CD4-positive, CD25-positive, alpha-beta regulatory T cell (primary cell): ENCODE measurements at regions not wholly inside any gene's neighbourhood (a gene's known extent, or its start where the extent isn't known, plus 50 kb on each side); places are given as distances from the start of the nearest gene placed in this dataset.
"Not testable (repeated sequence)": the region's sequence is repeated elsewhere in the genome, so short reads cannot be mapped to it uniquely, and the experiment has no call there.

ENCODE experiments used
- ATAC-seq, 2 donors: fragments of 150-1000 bp; cut with Tn5 transposase; one replicate each; pipeline ENCODE4 v1.10.0; 2021; ENCODE audit warnings: low read depth in 2 of 2, moderate number of reproducible peaks in 2 of 2, moderate library complexity in 1 of 2
- DNase-seq, 3 donors: peaks; one replicate each; pipeline versions ENCODE4 v3.0.0 to v3.0.0-alpha.2; 2012 to 2022; ENCODE audit warnings: mixed read lengths in 1 of 3
- H3K27ac ChIP-seq: one replicate; pipeline ENCODE4 v1.7.0; 2013; ENCODE audit warnings: mild to moderate bottlenecking, low read length; ENCODE audit not compliant: insufficient read depth, poor library complexity, severe bottlenecking
- H3K27me3 ChIP-seq: one replicate; pipeline ENCODE4 v1.7.0; 2013; ENCODE audit warnings: low read length; ENCODE audit not compliant: control insufficient read depth, insufficient read depth
- H3K36me3 ChIP-seq: one replicate; pipeline ENCODE4 v1.7.0; 2013; ENCODE audit warnings: mild to moderate bottlenecking, low read length, moderate library complexity; ENCODE audit not compliant: control insufficient read depth, insufficient read depth
- H3K4me1 ChIP-seq: 2 replicates; pipeline ENCODE4 v1.7.0; 2013; ENCODE audit warnings: mild to moderate bottlenecking, low read length; ENCODE audit not compliant: insufficient read depth, control insufficient read depth, poor library complexity, severe bottlenecking
- H3K4me3 ChIP-seq: one replicate; pipeline ENCODE4 v1.7.0; 2013; ENCODE audit warnings: low read depth, mild to moderate bottlenecking, low read length, moderate library complexity
- H3K9me3 ChIP-seq, 2 experiments: 1 replicate in 1 of 2; 2 replicates in 1 of 2; pipeline ENCODE4 v1.7.0; 2013; ENCODE audit warnings: low read length in 2 of 2, mild to moderate bottlenecking in 1 of 2, moderate library complexity in 1 of 2; ENCODE audit not compliant: control insufficient read depth in 2 of 2
- H3K27ac Mint-ChIP-seq, 3 donors: one replicate each; pipeline ENCODE4 v1.8.0; 2020 to 2022; ENCODE audit warnings: mild to moderate bottlenecking in 3 of 3, mixed read lengths in 3 of 3, moderate library complexity in 2 of 3
- H3K27me3 Mint-ChIP-seq: one replicate; pipeline ENCODE4 v1.8.0; 2022; ENCODE audit warnings: mild to moderate bottlenecking, mixed read lengths
- H3K36me3 Mint-ChIP-seq: one replicate; pipeline ENCODE4 v1.8.0; 2020; ENCODE audit warnings: mixed read lengths
- H3K4me1 Mint-ChIP-seq, 4 donors: one replicate each; pipeline ENCODE4 v1.8.0; 2020 to 2022; ENCODE audit warnings: mixed read lengths in 4 of 4, mild to moderate bottlenecking in 1 of 4
- H3K4me3 Mint-ChIP-seq, 4 donors: one replicate each; pipeline ENCODE4 v1.8.0; 2020 to 2022; ENCODE audit warnings: mild to moderate bottlenecking in 4 of 4, mixed read lengths in 4 of 4, moderate library complexity in 3 of 4
- H3K9me3 Mint-ChIP-seq, 7 donors: one replicate each; pipeline ENCODE4 v1.8.0; 2020 to 2022; ENCODE audit warnings: mixed read lengths in 7 of 7, mild to moderate bottlenecking in 3 of 7, moderate library complexity in 2 of 7

DNA sequence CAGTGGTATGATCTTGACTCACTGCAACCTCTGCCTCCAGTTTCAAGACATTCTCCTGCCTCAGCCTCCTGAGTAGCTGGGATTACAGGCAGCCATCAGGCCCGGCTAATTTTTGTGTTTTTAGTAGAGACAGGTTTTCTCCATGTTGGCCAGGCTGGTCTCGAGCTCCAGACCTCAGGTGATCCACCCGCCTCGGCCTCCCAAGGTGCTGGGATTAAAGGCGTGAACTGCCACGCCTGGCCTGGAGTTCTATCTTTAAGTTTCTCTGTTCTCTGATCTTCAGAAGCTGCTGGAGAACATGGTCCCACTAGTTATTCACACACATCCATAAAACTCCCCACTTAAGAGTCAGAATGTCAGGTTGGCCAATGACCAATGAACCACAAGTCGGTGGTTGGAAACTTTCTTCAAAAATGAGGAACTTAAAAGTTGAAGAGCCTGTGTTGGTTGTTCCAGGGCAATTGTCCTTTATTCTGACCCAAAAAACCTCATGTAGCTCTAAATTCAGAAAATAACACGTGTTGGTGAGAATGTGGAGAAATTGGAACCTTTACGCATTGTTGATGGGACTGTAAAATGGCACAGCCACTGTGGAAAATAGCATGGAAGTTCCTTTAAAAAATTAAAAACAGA lies 55.9 kb upstream of the PIK3CB start:
- Mint-ChIP-seq H3K27me3 (peaks cover 10% of the 10 kb centered on the region), H3K9me3 (no peaks in the 10 kb centered on the region), H3K27ac (no peak overlapping the region), H3K4me3 (no peak overlapping the region), H3K4me1 (no peaks in the 10 kb centered on the region), H3K36me3 (no peaks in the 10 kb centered on the region)
- no peaks in the 10 kb centered on the region for H3K9me3 ChIP-seq
- DNase-seq (no peak), ATAC-seq (peak in 1 of 2 donors; percentile 16)
- peaks cover 2% of the 10 kb centered on the region for H3K27me3 ChIP-seq
- H3K4me3 ChIP-seq, result no peak overlapping the region
- H3K36me3 ChIP-seq, result no peaks in the 10 kb centered on the region
- no peaks in the 10 kb centered on the region for H3K4me1 ChIP-seq
- no peak overlapping the region for H3K27ac ChIP-seq

GRCh38 chr3:138889792-138890191 lies 55.1 kb upstream of the PIK3CB start:
- H3K4me1 Mint-ChIP-seq, result no peaks in the 10 kb centered on the region
- H3K36me3 ChIP-seq, result no peaks in the 10 kb centered on the region
- no peaks in the 10 kb centered on the region for H3K9me3 Mint-ChIP-seq
- H3K9me3 ChIP-seq, result no peaks in the 10 kb centered on the region
- no peak overlapping the region for H3K27ac ChIP-seq
- peaks cover 2% of the 10 kb centered on the region for H3K27me3 ChIP-seq
- no peak for DNase-seq
- peaks cover 10% of the 10 kb centered on the region for H3K27me3 Mint-ChIP-seq
- no peak overlapping the region for H3K4me3 Mint-ChIP-seq
- H3K4me1 ChIP-seq, result no peaks in the 10 kb centered on the region
- H3K27ac Mint-ChIP-seq, result no peak overlapping the region
- no peak overlapping the region for H3K4me3 ChIP-seq
- no peak for ATAC-seq
- no peaks in the 10 kb centered on the region for H3K36me3 Mint-ChIP-seq

DNA sequence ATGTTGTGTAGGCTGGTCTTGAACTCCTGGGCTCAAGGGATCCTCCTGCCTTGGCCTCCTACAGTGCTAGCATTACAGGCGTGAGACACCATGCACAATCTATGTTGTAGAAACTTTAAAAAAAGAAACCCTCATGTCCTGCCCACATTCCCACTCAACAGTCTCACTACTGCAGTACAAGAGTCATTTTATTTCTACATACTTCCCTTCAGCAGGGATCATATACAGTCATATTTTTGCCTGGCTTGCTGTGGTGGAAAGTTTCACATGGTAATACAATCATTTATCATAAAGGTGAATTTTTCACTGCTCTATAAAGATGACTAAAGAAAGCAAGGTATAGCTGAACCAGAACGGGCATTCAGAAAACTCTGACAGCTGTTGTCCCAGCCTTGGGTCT lies 53.8 kb upstream of the PIK3CB start:
- Histone ChIP-seq H3K9me3 (no peaks in the 10 kb centered on the region), H3K4me1 (no peaks in the 10 kb centered on the region), H3K27me3 (peaks cover 2% of the 10 kb centered on the region), H3K36me3 (no peaks in the 10 kb centered on the region), H3K4me3 (no peak overlapping the region), H3K27ac (no peak overlapping the region)
- Mint-ChIP-seq H3K27ac (no peak overlapping the region), H3K4me1 (no peaks in the 10 kb centered on the region), H3K36me3 (no peaks in the 10 kb centered on the region), H3K9me3 (no peaks in the 10 kb centered on the region), H3K27me3 (peaks cover 10% of the 10 kb centered on the region), H3K4me3 (no peak overlapping the region)
- ATAC-seq (no peak), DNase-seq (no peak)

GRCh38 chr3:138886096-138886495 lies 51.4 kb upstream of the PIK3CB start:
- H3K27ac ChIP-seq, ATAC-seq, H3K27me3 ChIP-seq, H3K4me1 Mint-ChIP-seq, H3K4me3 Mint-ChIP-seq, H3K36me3 Mint-ChIP-seq, H3K4me1 ChIP-seq, H3K9me3 ChIP-seq, H3K36me3 ChIP-seq, DNase-seq, H3K4me3 ChIP-seq, H3K27ac Mint-ChIP-seq, H3K9me3 Mint-ChIP-seq, H3K27me3 Mint-ChIP-seq: not testable (repeated sequence)
